HEK293T (cell line): ENCODE measurements at regions not wholly inside any gene's neighbourhood (a gene's known extent, or its start where the extent isn't known, plus 50 kb on each side); places are given as distances from the start of the nearest gene placed in this dataset.

Source experiments
- CTCF ChIA-PET: fragments of 350-600 bp; formaldehyde crosslinking; extraction: SDS; loops from one replicate; lab custom pipeline; 2021; ENCODE audit warnings: antibody characterized with exemption, inconsistent platforms; lab: Yijun Ruan, JAX
- POLR2A ChIA-PET: fragments of 350-600 bp; formaldehyde crosslinking; extraction: SDS; loops from one replicate; lab custom pipeline; 2020; ENCODE audit warnings: antibody characterized with exemption, inconsistent platforms; lab: Yijun Ruan, JAX
- DNase-seq: peaks from one replicate; pipeline ENCODE4 v3.0.0; 2012; ENCODE audit warnings: mixed read lengths; ENCODE audit errors: extremely low spot score
- ARNT ChIP-seq: fragments of 450-650 bp; IDR thresholded peaks from 2 replicates; pipeline ENCODE4 v1.6.1; 2017; ENCODE audit warnings: mild to moderate bottlenecking
- BHLHE40 ChIP-seq: fragments of 450-650 bp; IDR thresholded peaks from 2 replicates; pipeline ENCODE4 v1.6.1; 2016; ENCODE audit warnings: mild to moderate bottlenecking, moderate library complexity, borderline replicate concordance
- CTBP1 ChIP-seq: fragments of 450-650 bp; IDR thresholded peaks from 2 replicates; pipeline ENCODE4 v1.6.1; 2016; ENCODE audit warnings: borderline replicate concordance
- ELF4 ChIP-seq: fragments of 450-650 bp; IDR thresholded peaks from 2 replicates; pipeline ENCODE4 v1.6.1; 2017; ENCODE audit warnings: antibody characterized with exemption
- FOXA1 ChIP-seq: fragments of 450-650 bp; IDR thresholded peaks from 2 replicates; pipeline ENCODE4 v1.6.1; 2016; ENCODE audit warnings: mild to moderate bottlenecking
- FOXK2 ChIP-seq: fragments of 450-650 bp; IDR thresholded peaks from 2 replicates; pipeline ENCODE4 v1.6.1; 2016; ENCODE audit warnings: mild to moderate bottlenecking
- FOXM1 ChIP-seq: fragments of 450-650 bp; IDR thresholded peaks from 2 replicates; pipeline ENCODE4 v1.6.1; 2017; ENCODE audit warnings: mild to moderate bottlenecking, borderline replicate concordance
- HDGF ChIP-seq: fragments of 450-650 bp; IDR thresholded peaks from 2 replicates; pipeline ENCODE4 v1.6.1; 2017; ENCODE audit warnings: antibody characterized with exemption, borderline replicate concordance
- L3MBTL2 ChIP-seq: fragments of 450-650 bp; conservative IDR thresholded peaks from 2 replicates; pipeline ENCODE4 v1.6.1; 2016; ENCODE audit warnings: mild to moderate bottlenecking
- LEF1 ChIP-seq: fragments of 450-650 bp; IDR thresholded peaks from 2 replicates; pipeline ENCODE4 v1.6.1; 2017; ENCODE audit warnings: mild to moderate bottlenecking, borderline replicate concordance
- NFRKB ChIP-seq: fragments of 450-650 bp; IDR thresholded peaks from 2 replicates; pipeline ENCODE4 v1.6.1; 2016; ENCODE audit warnings: mild to moderate bottlenecking, moderate library complexity
- PKNOX1 ChIP-seq: fragments of 450-650 bp; IDR thresholded peaks from 2 replicates; pipeline ENCODE4 v1.6.1; 2016
- SP1 ChIP-seq: fragments of 450-650 bp; IDR thresholded peaks from 2 replicates; pipeline ENCODE4 v1.6.1; 2017
- SUZ12 ChIP-seq: fragments of 450-650 bp; IDR thresholded peaks from 2 replicates; pipeline ENCODE4 v1.6.1; 2016; ENCODE audit warnings: mild to moderate bottlenecking
- TARDBP ChIP-seq: fragments of 450-650 bp; IDR thresholded peaks from 2 replicates; pipeline ENCODE4 v1.6.1; 2016
- ZNF384 ChIP-seq: fragments of 450-650 bp; IDR thresholded peaks from 2 replicates; pipeline ENCODE4 v1.6.1; 2016

GRCh38 chr11:116173941-116174911 lies 598.6 kb downstream of the BUD13 start:
- ChIA-PET POLR2A (no interaction called here), CTCF (no interaction called here)
- DNase-seq: no peak
- no peak for TF ChIP-seq ZNF384

- CTCF ChIA-PET: no interaction called here
- TF ChIP-seq FOXM1 (no peak), BHLHE40 (no peak), ZNF384 (no peak), SP1 (no peak), PKNOX1 (no peak), FOXK2 (no peak), FOXA1 (no peak), SUZ12 (no peak), ARNT (no peak), LEF1 (no peak), ELF4 (no peak), NFRKB (no peak), L3MBTL2 (no peak), HDGF (no peak), CTBP1 (no peak), TARDBP (no peak)
- no peak for DNase-seq
- POLR2A ChIA-PET: no interaction called here
These were observed 599.3 kb downstream of the BUD13 start for GRCh38 chr11:116173506-116173905.

- DNase-seq: no peak
- CTCF ChIA-PET: interaction anchor here (0.6 kb wide), 1 partner anchor 235 kb away, joined by 3 read pairs; no protein-coding TSS in a partner anchor
- no peak for TF ChIP-seq LEF1
- TF ChIP-seq CTBP1: no peak
- POLR2A ChIA-PET: no interaction called here
These were observed 599.9 kb downstream of the BUD13 start for GRCh38 chr11:116172851-116173250.

- ChIA-PET CTCF (no interaction called here), POLR2A (no interaction called here)
- TF ChIP-seq ELF4 (no peak), L3MBTL2 (no peak), NFRKB (no peak), ARNT (no peak), FOXA1 (no peak), ZNF384 (no peak)
- DNase-seq: no peak
These were observed 600.6 kb downstream of the BUD13 start for GRCh38 chr11:116172156-116172555.

GRCh38 chr11:116171271-116172140 lies 601.3 kb downstream of the BUD13 start:
- DNase-seq: no peak
- no peak for TF ChIP-seq SUZ12
- TF ChIP-seq BHLHE40: no peak
- no peak for TF ChIP-seq CTBP1
- TF ChIP-seq FOXA1: no peak
- no peak for TF ChIP-seq HDGF
- TF ChIP-seq ELF4: no peak
- ChIA-PET CTCF (interaction anchor here (0.6 to 1.2 kb wide), 3 partner anchors 13 to 367 kb away, joined by 3 to 6 read pairs (median 4); no protein-coding TSS in a partner anchor), POLR2A (no interaction called here)

- peak; percentile 32 for DNase-seq
- ChIA-PET CTCF (interaction anchor here (0.6 to 1.2 kb wide), 3 partner anchors 14 to 368 kb away, joined by 3 to 6 read pairs (median 4); no protein-coding TSS in a partner anchor), POLR2A (no interaction called here)
- TF ChIP-seq FOXA1: no peak
- no peak for TF ChIP-seq FOXK2
- no peak for TF ChIP-seq ELF4
- TF ChIP-seq L3MBTL2: no peak
- no peak for TF ChIP-seq BHLHE40
- no peak for TF ChIP-seq CTBP1
- no peak for TF ChIP-seq SUZ12
- TF ChIP-seq TARDBP: no peak
- TF ChIP-seq PKNOX1: no peak
These were observed 602.2 kb downstream of the BUD13 start for GRCh38 chr11:116170526-116171120.

- CTCF ChIA-PET: no interaction called here
- TF ChIP-seq L3MBTL2 (no peak), FOXK2 (no peak)
- POLR2A ChIA-PET: no interaction called here
- no peak for DNase-seq
These were observed 603.0 kb downstream of the BUD13 start for GRCh38 chr11:116169776-116170175.
